Gastrocnemius medialis (tissue), 4 donors: ENCODE measurements at regions not wholly inside any gene's neighbourhood (a gene's known extent, or its start where the extent isn't known, plus 50 kb on each side); places are given as distances from the start of the nearest gene placed in this dataset.

Experiments
- CTCF ChIP-seq, 5 experiments: fragments of 450-650 bp in 3 of 5; fragments of 200-600 bp in 2 of 5; sonication (generic) in 2 of 5; IDR thresholded peaks in 4 of 5; conservative IDR thresholded peaks in 1 of 5; 1 replicate in 4 of 5; 2 replicates in 1 of 5; pipeline ENCODE4 v1.5.1; 2016 to 2019; ENCODE audit warnings: antibody characterized with exemption in 5 of 5, mild to moderate bottlenecking in 3 of 5, moderate library complexity in 3 of 5
- POLR2A ChIP-seq, 2 donors: fragments of 450-650 bp; IDR thresholded peaks; one replicate each; pipeline ENCODE4 v1.6.1; 2017; ENCODE audit warnings: antibody characterized with exemption in 2 of 2, mild to moderate bottlenecking in 2 of 2, moderate library complexity in 2 of 2

DNA sequence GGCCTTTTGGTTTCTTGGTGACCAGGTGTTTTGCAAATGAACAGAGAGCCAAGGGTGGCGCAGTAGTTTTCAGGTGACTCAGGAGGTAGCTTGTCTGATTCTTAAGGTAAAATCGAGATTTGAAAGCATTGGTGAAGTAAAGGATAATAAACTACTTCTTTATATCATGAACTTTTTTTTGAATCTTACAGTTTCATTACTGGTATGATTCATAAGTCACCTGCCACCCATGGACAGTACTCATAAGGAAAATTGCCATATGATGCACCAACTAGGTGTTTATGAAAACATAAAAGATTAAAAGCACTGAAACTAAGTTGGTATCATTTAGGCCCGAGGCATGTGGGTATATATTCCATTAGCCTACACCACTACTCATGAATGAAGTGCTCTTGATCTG, 84.1 kb upstream of the MGAT5 start:
- TF ChIP-seq POLR2A (IDR thresholded peaks at IDR 0.05) (no peak), CTCF (IDR thresholded peaks at IDR 0.05 in 4 of 5, conservative IDR thresholded peaks at IDR 0.05 in 1 of 5) (no peak)
